Activated naive CD8-positive, alpha-beta T cell treated with anti-CD3 and anti-CD28 coated beads, Interleukin-2, amount 50 U/mL, for 16 hours (primary cell): ENCODE measurements at regions not wholly inside any gene's neighbourhood (a gene's known extent, or its start where the extent isn't known, plus 50 kb on each side); places are given as distances from the start of the nearest gene placed in this dataset.

Experiments used
- DNase-seq: peaks from one replicate; pipeline ENCODE4 v3.0.0-alpha.2; 2020; ENCODE audit warnings: low read depth, low spot score

DNA sequence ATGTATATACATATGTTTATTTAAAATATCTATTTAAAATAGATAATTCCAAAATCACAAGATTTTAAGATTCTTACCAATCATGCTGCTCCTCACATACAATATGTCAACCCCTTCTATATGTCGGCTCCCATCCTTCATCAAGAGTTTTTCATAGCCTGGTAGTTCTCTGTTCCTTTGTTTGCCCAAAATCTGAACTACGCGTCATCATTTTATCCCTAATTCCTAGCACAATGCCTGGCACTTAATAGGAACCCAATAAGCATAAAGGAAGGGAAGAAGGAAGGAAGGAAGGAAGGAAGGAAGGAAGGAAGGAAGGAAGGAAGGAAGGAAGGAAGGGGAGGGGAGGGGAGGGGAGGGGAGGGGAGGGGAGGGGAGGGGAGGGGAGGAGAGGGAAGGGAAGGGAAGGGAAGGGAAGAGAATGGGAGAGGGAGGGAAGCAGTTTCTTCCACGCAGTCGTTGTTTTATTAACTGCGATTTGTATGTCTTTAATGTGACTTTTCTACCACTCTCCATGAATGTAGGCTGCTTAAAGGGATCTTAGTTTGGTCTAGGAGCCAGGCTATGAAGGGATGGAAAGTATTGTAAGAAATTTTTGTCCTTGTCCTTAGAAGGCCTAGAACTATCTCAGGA, 83.3 kb upstream of the PCGF5 start:
- DNase-seq, result no peak

DNA sequence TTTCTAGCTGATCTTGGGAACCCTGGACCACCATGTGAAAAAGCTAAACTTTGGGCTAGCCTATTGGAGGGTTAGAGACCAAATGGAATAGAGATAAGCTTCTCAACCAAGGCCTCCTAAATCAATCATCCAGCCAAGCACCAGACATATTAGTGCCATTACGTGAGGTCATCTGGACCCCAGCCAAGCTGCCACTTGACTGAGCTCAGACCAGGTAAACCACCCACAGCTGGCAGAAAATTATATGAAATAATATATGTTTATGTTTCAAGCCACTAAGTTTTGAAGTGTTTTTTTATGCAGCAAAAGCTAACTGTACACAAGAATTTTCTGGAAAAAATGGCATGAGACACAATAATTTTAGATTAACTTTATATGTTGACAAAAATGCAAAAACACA, 82.6 kb upstream of the PCGF5 start:
- no peak for DNase-seq

GRCh38 chr10:91140995-91141549, 79.4 kb upstream of the PCGF5 start:
- DNase-seq, result no peak

- DNase-seq, result no peak
These were observed 75.5 kb upstream of the PCGF5 start for GRCh38 chr10:91144961-91145360.

DNA sequence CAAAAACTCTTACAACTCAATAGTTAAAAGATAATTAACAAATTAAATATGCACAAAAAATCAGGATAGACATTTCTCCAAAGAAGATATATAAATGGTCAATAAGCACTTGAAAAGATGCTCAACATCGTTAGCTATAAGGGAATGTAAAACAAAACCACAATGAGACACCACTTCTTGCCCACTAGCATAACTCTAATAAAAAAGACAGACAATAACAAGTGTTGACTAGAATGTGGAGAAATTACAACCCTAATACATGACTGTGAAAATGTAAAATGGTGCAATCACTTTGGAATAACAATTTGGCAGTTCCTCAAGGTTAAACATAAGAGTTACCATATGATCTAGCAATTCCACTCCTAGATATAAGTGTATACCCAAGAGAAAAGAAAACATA, 74.3 kb upstream of the PCGF5 start:
- DNase-seq, result no peak

- no peak for DNase-seq
These were observed 70.9 kb upstream of the PCGF5 start for GRCh38 chr10:91149550-91149949.

GRCh38 chr10:91150631-91151030, 69.8 kb upstream of the PCGF5 start:
- no peak for DNase-seq

DNA sequence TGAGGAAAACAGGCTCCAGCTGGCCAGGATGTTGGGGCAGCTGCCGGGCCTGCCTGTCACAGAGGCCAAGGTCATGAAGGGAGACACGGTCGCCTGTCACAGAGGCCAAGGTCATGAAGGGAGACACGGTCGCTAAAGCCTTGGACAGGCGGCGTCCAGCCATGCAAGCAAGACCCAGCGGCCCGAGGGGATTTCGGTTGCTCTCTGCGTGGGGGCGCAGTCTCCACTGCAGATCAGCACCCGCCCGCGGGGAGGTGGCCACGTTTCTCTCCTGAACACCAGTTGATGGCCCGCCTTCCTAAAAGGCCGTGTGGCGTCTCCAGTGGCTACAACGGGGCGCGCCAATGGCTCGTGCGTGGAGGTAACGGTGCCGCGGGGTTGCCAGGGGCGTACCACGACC, 67.0 kb upstream of the PCGF5 start:
- no peak for DNase-seq

DNA sequence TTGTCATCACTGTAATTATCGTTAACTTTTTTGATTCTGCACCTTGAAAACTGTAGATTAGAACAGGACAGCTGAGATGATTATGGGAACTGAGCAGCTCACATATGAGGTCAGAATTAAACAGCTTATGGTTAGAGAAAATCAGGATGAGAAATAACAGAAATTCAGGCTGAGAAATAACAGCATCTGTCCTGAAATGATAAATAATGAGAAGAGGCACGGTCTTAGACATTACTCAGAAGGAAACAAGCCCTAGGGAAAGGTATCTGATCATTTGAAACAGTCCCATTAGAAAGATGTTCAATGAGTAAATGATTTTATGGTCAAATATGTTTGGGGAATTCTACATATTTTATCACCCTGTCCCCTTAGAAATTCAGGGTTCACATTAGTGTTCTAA, 65.6 kb upstream of the PCGF5 start:
- DNase-seq, result no peak

- no peak for DNase-seq
These were observed 64.3 kb upstream of the PCGF5 start for GRCh38 chr10:91156196-91156595.

DNA sequence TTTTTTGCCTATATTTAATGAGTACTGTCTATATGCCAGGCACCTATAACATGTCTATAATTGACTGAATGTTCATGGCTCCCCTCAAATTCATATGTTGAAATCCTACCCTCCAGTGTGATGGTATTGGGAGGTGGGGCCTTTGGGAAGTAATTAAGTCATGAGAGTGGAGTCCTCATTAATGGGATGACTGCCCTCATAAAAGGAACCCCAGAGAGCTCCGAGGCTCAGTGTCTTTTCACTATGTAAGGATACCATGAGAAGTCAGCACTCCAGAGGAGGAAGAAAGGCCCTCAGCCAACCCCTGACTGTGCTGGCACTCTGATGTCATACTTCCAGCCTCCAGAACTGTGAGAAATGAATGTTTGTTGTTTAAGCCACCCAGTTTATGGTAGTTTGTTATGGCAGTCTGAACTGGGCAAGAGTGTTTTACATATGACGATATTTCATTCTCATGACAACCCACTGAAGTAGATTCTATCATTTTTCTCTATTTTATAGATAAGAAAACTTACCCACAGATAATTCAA, 61.1 kb upstream of the PCGF5 start:
- no peak for DNase-seq

- no peak for DNase-seq
These were observed 58.4 kb upstream of the PCGF5 start for GRCh38 chr10:91162050-91162494.

- DNase-seq, result peak; percentile 25
These were observed 57.8 kb upstream of the PCGF5 start for GRCh38 chr10:91162495-91163268.

GRCh38 chr10:91163269-91163868, 57.1 kb upstream of the PCGF5 start:
- DNase-seq, result peak; percentile 47

DNA sequence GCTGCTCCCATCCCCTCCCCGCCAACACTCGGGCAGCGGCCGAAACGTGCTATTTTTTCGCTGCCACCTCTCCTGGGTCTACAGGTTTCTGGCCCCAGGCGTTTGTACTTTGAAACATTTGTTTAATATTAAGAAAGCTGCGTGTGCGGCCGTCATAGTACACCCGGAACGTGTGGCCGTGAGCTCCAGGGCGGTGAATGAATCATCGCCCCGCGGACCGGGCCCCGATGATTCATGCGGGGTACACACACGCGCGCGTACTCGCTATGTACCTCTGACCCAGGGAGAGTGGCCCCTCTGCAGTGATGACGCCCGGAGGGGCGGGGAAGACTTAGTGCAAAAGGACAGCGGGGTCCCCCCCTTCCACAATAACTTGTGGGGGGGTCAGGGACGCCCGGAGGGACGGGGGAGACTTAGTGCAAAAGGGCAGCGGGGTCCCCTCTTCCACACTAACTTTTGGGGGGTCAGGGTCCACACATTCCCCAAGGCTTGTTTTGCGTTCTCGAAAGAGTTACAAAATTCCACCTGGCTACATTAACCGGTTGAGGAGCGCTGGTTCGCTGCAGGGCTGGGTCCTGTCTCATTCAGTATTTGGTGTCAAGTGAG, 56.5 kb upstream of the PCGF5 start:
- peak; percentile 49 for DNase-seq

DNA sequence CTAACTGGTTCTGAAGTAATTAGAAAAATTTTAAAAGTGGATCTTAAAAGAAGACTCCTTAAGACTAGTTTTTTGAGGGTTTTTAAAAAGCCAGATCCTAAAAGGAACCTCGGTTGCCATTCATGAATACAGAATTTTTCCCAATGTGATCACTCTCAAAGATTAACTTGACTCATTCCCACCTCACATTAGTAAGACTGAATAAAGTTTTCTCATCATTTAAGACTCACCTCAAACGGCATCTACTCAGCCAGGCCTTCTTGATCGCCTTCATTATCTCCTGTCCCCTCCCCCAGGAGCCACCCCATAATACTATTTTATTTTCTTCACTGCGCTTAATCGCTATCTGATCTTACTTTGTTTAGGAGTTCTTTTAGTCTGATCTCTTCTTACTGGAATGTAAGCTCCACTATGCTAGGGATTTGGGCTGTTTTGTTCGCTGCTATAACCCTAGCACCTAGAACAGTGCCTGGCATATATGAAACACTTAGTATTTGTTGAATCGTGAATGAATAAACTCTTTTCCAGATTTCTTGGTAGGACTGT, 55.9 kb upstream of the PCGF5 start:
- no peak for DNase-seq

GRCh38 chr10:91167406-91167805, 53.1 kb upstream of the PCGF5 start:
- DNase-seq, result no peak

GRCh38 chr10:91170418-91170817, 50.0 kb upstream of the PCGF5 start:
- no peak for DNase-seq
